ENCODE measurements at regions not wholly inside any gene's neighbourhood (a gene's known extent, or its start where the extent isn't known, plus 50 kb on each side); places are given as distances from the start of the nearest gene placed in this dataset.

GRCh38 chr13:38216181-38216580 lies 133.5 kb upstream of the UFM1 start:
- TF ChIP-seq POLR2AphosphoS5 (IDR thresholded peaks at IDR 0.05) (no peak), CTCF (IDR thresholded peaks at IDR 0.05) (no peak), EP300 (IDR thresholded peaks at IDR 0.05; ENCODE audit: low read depth) (no peak)

Measured in transverse colon (tissue), 4 donors.